PC-9 (cell line): ENCODE measurements at regions not wholly inside any gene's neighbourhood (a gene's known extent, or its start where the extent isn't known, plus 50 kb on each side); places are given as distances from the start of the nearest gene placed in this dataset.

Experiments used
- CTCF ChIP-seq: fragments of 200-600 bp; sonication (generic); conservative IDR thresholded peaks from 2 replicates; pipeline ENCODE4 v1.6.1; 2017; ENCODE audit warnings: mixed run types, antibody characterized with exemption, mild to moderate bottlenecking, moderate library complexity
- EZH2 ChIP-seq: fragments of 200-600 bp; sonication (generic); IDR thresholded peaks from 2 replicates; pipeline ENCODE4 v1.8.0; 2017; ENCODE audit warnings: antibody characterized with exemption, low read depth

- TF ChIP-seq CTCF, result no peak
- no peak for TF ChIP-seq EZH2
Measured at GRCh38 chr17:74097450-74098135, 105.9 kb upstream of the RPL38 start.
